ENCODE measurements at regions not wholly inside any gene's neighbourhood (a gene's known extent, or its start where the extent isn't known, plus 50 kb on each side); places are given as distances from the start of the nearest gene placed in this dataset.

DNA sequence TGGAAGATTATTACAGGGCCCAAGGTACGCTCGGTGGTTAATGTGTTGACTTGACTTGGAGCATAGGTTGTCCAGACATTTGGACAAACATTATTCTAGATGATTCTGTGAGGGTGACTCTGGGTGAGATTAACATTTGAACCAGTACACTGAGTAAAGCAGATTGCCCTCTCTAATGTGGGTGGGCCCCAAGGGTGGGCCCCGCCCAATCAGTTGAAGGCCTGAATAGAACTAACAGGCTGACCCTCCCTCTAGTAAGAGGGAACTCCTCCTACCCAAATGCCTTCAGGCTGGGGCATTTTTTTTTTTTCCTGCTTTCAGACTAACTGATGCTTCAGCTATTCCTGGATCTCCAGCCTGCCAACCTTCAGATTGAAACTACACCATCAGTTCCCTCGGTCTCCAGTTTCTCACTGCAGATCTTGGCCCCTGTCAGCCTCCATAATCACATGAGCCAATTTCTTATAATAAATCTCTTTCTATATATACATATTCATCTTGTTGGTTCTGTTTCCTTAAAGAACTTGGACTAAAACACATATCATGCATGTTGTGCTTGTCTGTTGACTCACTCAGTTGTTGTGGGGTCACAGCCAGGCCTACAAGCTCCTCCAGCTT is 338.1 kb upstream of the BRINP1 start:
- CTCF ChIA-PET: no interaction called here
- no peaks in the 10 kb centered on the region for H4K20me1 ChIP-seq (replicated peaks; ENCODE audit: control insufficient read depth, extremely low read depth, insufficient read depth, low read length)
- no peaks in the 10 kb centered on the region for H3K27me3 ChIP-seq (ENCODE audit: control insufficient read depth in 2 of 2, insufficient read depth in 2 of 2, low read length in 2 of 2)
- H3K27ac ChIP-seq (ENCODE audit: insufficient read depth, low read depth, low read length): no peak overlapping the region
- intact Hi-C loops (cut with micrococcal nuclease): no loop called here
- no TSS peak for BruUV-seq (replicated peaks)
- DNase-seq (ENCODE audit: low read depth, low spot score): no peak
- H3K4me3 ChIP-seq (replicated peaks in 1 of 3; ENCODE audit: insufficient read depth in 1 of 3, low read depth in 1 of 3, low read length in 3 of 3): no peak overlapping the region
- POLR2A ChIA-PET: no interaction called here
- H3K4me1 ChIP-seq (ENCODE audit: control insufficient read depth, extremely low read depth, insufficient read depth, low read length): no peaks in the 10 kb centered on the region
- TF ChIP-seq, protein P1, sequence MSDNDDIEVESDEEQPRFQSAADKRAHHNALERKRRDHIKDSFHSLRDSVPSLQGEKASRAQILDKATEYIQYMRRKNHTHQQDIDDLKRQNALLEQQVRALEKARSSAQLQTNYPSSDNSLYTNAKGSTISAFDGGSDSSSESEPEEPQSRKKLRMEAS (IDR thresholded peaks at IDR 0.05; ENCODE audit: insufficient read depth, insufficient read length): no peak
- TF ChIP-seq MYC (IDR thresholded peaks at IDR 0.05; ENCODE audit: low read depth, low read length) (no peak), JUN (IDR thresholded peaks at IDR 0.05; ENCODE audit: borderline replicate concordance, insufficient read depth, insufficient read length, low read depth) (no peak), FOS (IDR thresholded peaks at IDR 0.05; ENCODE audit: borderline replicate concordance, insufficient read depth, low read length) (no peak), POLR2AphosphoS5 (IDR thresholded peaks at IDR 0.05; ENCODE audit: insufficient read depth, low read depth, low read length) (no peak), EZH2 (IDR thresholded peaks at IDR 0.05; ENCODE audit: borderline replicate concordance, low read depth, low read length, severe bottlenecking) (no peak), POLR2A (IDR thresholded peaks at IDR 0.05; ENCODE audit: low read depth, low read length) (no peak), GATA2 (IDR thresholded peaks at IDR 0.05; ENCODE audit: insufficient read depth, insufficient read length, low read depth, low read length) (no peak)
- TF ChIP-seq, protein P2, sequence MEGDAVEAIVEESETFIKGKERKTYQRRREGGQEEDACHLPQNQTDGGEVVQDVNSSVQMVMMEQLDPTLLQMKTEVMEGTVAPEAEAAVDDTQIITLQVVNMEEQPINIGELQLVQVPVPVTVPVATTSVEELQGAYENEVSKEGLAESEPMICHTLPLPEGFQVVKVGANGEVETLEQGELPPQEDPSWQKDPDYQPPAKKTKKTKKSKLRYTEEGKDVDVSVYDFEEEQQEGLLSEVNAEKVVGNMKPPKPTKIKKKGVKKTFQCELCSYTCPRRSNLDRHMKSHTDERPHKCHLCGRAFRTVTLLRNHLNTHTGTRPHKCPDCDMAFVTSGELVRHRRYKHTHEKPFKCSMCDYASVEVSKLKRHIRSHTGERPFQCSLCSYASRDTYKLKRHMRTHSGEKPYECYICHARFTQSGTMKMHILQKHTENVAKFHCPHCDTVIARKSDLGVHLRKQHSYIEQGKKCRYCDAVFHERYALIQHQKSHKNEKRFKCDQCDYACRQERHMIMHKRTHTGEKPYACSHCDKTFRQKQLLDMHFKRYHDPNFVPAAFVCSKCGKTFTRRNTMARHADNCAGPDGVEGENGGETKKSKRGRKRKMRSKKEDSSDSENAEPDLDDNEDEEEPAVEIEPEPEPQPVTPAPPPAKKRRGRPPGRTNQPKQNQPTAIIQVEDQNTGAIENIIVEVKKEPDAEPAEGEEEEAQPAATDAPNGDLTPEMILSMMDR (IDR thresholded peaks at IDR 0.05; ENCODE audit: extremely low read depth in 1 of 2, insufficient read depth in 1 of 2, low read depth in 1 of 2, low read length in 2 of 2): no peak
- dilution Hi-C loops (cut with MboI; ENCODE audit: extremely low pct_ligation_motif_present, low sequenced_read_pairs): no loop called here
- H3K9ac ChIP-seq (replicated peaks; ENCODE audit: extremely low read depth, insufficient read depth, low read length): no peak overlapping the region
- H2AFZ ChIP-seq (ENCODE audit: low read depth, low read length): no peak overlapping the region
- no peaks in the 10 kb centered on the region for H3K36me3 ChIP-seq (ENCODE audit: control insufficient read depth in 2 of 2, extremely low read depth in 1 of 2, insufficient read depth in 2 of 2, low read length in 2 of 2)
- no peak overlapping the region for H3K4me2 ChIP-seq (ENCODE audit: insufficient read depth, low read length)
- no peaks in the 10 kb centered on the region for H3K9me1 ChIP-seq (replicated peaks; ENCODE audit: control insufficient read depth, extremely low read depth, insufficient read depth, low read length)
- H3K79me2 ChIP-seq (ENCODE audit: control insufficient read depth, insufficient read depth, low read length): no peaks in the 10 kb centered on the region
- FAIRE-seq: no peak
- H3K9me3 ChIP-seq (replicated peaks; ENCODE audit: control insufficient read depth, insufficient read depth, low read length): peaks cover 4% of the 10 kb centered on the region

Measured in endothelial cell of umbilical vein (primary cell).